H1 (cell line): ENCODE measurements at regions not wholly inside any gene's neighbourhood (a gene's known extent, or its start where the extent isn't known, plus 50 kb on each side); places are given as distances from the start of the nearest gene placed in this dataset.

Source experiments
- CTCF ChIA-PET: fragments of 300-600 bp; sonication (Branson Sonifier 250); formaldehyde crosslinking; loops from one replicate; lab custom pipeline; 2021; ENCODE audit not compliant: partially characterized antibody; lab: Charles Lee
- POLR2A ChIA-PET: fragments of 300-600 bp; sonication (Branson Sonifier 250); formaldehyde crosslinking; loops from one replicate; lab custom pipeline; 2021; ENCODE audit warnings: inconsistent platforms; ENCODE audit not compliant: partially characterized antibody; lab: Charles Lee
- DNase-seq, 2 experiments: peaks; one replicate each; pipeline versions ENCODE4 v3.0.0 to v3.0.0-alpha.2; 2010 to 2022; ENCODE audit warnings: low spot score in 2 of 2, low read depth in 1 of 2, mixed read lengths in 1 of 2
- FAIRE-seq: peaks from 2 replicates; lab custom pipeline; 2011; peaks lifted over from hg19 to GRCh38; lab: Jason Lieb, UNC
- H2AFZ ChIP-seq: 2 replicates; pipeline ENCODE4 v1.8.1; 2012; ENCODE audit warnings: low read length, inconsistent platforms
- H2AK5ac ChIP-seq: 2 replicates; pipeline ENCODE4 v1.6.1; 2013; ENCODE audit warnings: low read depth, low read length
- H2BK120ac ChIP-seq: replicated peaks from 2 replicates; pipeline ENCODE3; 2013; ENCODE audit warnings: low read depth, low read length, inconsistent platforms
- H2BK12ac ChIP-seq: 2 replicates; pipeline ENCODE4 v1.6.1; 2013; ENCODE audit warnings: low read depth, low read length
- H2BK15ac ChIP-seq: 2 replicates; pipeline ENCODE4 v1.6.1; 2013; ENCODE audit warnings: low read length
- H2BK20ac ChIP-seq: 2 replicates; pipeline ENCODE4 v1.6.1; 2013; ENCODE audit warnings: low read length
- H2BK5ac ChIP-seq: 2 replicates; pipeline ENCODE4 v1.6.1; 2013; ENCODE audit warnings: low read depth, low read length
- H3K14ac ChIP-seq: 2 replicates; pipeline ENCODE4 v1.6.1; 2013; ENCODE audit warnings: inconsistent platforms; ENCODE audit not compliant: insufficient read length
- H3K18ac ChIP-seq: 2 replicates; pipeline ENCODE4 v1.6.1; 2013; ENCODE audit warnings: low read length; ENCODE audit errors: extremely low read depth
- H3K23ac ChIP-seq: 2 replicates; pipeline ENCODE4 v1.6.1; 2013; ENCODE audit warnings: inconsistent platforms; ENCODE audit not compliant: insufficient read length
- H3K23me2 ChIP-seq: 2 replicates; pipeline ENCODE4 v1.6.1; 2013; ENCODE audit warnings: low read depth, low read length
- H3K27ac ChIP-seq: 2 replicates; pipeline ENCODE4 v1.6.1; 2011; ENCODE audit warnings: low read depth, low read length, inconsistent platforms
- H3K27me3 ChIP-seq, 4 experiments: replicated peaks in 1 of 4; 1 replicate in 1 of 4; 2 replicates in 3 of 4; pipeline versions ENCODE4 v1.6.1 to v1.8.1; 2011 to 2013; ENCODE audit warnings: low read length in 3 of 4, mild to moderate bottlenecking in 3 of 4, inconsistent platforms in 2 of 4, mixed read lengths in 2 of 4, moderate library complexity in 1 of 4; ENCODE audit not compliant: control insufficient read depth in 3 of 4, insufficient read depth in 3 of 4; ENCODE audit errors: extremely low read depth in 1 of 4
- H3K36me3 ChIP-seq, 4 experiments: 2 replicates each; pipeline versions ENCODE4 v1.6.1 to v1.8.1; 2011 to 2013; ENCODE audit warnings: mild to moderate bottlenecking in 4 of 4, low read length in 3 of 4, moderate library complexity in 2 of 4, control low read depth in 1 of 4, inconsistent platforms in 1 of 4; ENCODE audit not compliant: insufficient read depth in 4 of 4, control insufficient read depth in 2 of 4
- H3K4ac ChIP-seq: replicated peaks from 2 replicates; pipeline ENCODE3; 2013; ENCODE audit warnings: low read length, low read depth, mixed read lengths, inconsistent platforms; ENCODE audit not compliant: insufficient read length
- H3K4me1 ChIP-seq, 4 experiments: replicated peaks in 1 of 4; 1 replicate in 1 of 4; 2 replicates in 3 of 4; pipeline versions ENCODE4 v1.6.1 to v1.8.1; 2011 to 2013; ENCODE audit warnings: low read length in 3 of 4, inconsistent platforms in 2 of 4, mixed read lengths in 1 of 4; ENCODE audit not compliant: insufficient read depth in 4 of 4, control insufficient read depth in 3 of 4
- H3K4me2 ChIP-seq, 2 experiments: 2 replicates each; pipeline versions ENCODE4 v1.6.1 to v1.8.1; 2011 to 2013; ENCODE audit warnings: low read depth in 2 of 2, low read length in 2 of 2, control low read depth in 1 of 2, inconsistent platforms in 1 of 2, mild to moderate bottlenecking in 1 of 2; ENCODE audit not compliant: insufficient read depth in 1 of 2
- H3K4me3 ChIP-seq, 4 experiments: fragments of 200-600, 300-600 bp in 1 of 4; sonication (generic), shearing (Covaris generic), sonication (Bioruptor Twin) in 1 of 4; 2 replicates each; pipeline versions ENCODE4 v1.5.1 to v1.8.1; 2011 to 2016; ENCODE audit warnings: low read length in 4 of 4, low read depth in 3 of 4, control low read depth in 2 of 4, inconsistent platforms in 2 of 4, mild to moderate bottlenecking in 2 of 4, mixed read lengths in 1 of 4, moderate library complexity in 1 of 4; ENCODE audit not compliant: insufficient read depth in 2 of 4; ENCODE audit errors: extremely low read depth in 1 of 4
- H3K56ac ChIP-seq: replicated peaks from 2 replicates; pipeline ENCODE3; 2013; ENCODE audit warnings: low read depth, mild to moderate bottlenecking, mixed read lengths, low read length, inconsistent platforms; ENCODE audit not compliant: insufficient read length
- H3K79me1 ChIP-seq: 2 replicates; pipeline ENCODE4 v1.6.1; 2013; ENCODE audit warnings: low read depth, low read length, control low read depth
- H3K79me2 ChIP-seq, 2 experiments: 2 replicates each; pipeline versions ENCODE4 v1.6.1 to v1.8.1; 2012 to 2013; ENCODE audit warnings: low read length in 2 of 2, mild to moderate bottlenecking in 2 of 2, inconsistent platforms in 1 of 2; ENCODE audit not compliant: insufficient read depth in 2 of 2, control insufficient read depth in 1 of 2
- H3K9ac ChIP-seq, 4 experiments: replicated peaks in 1 of 4; 1 replicate in 1 of 4; 2 replicates in 3 of 4; pipeline versions ENCODE4 v1.6.1 to v1.8.1; 2011 to 2013; ENCODE audit warnings: low read depth in 3 of 4, low read length in 3 of 4, control low read depth in 2 of 4, mild to moderate bottlenecking in 2 of 4, moderate library complexity in 2 of 4, inconsistent platforms in 1 of 4; ENCODE audit errors: extremely low read depth in 1 of 4
- H3K9me3 ChIP-seq, 2 experiments: 2 replicates each; pipeline versions ENCODE4 v1.6.1 to v1.8.1; 2012 to 2013; ENCODE audit warnings: mild to moderate bottlenecking in 2 of 2, moderate library complexity in 2 of 2, control low read depth in 1 of 2, inconsistent platforms in 1 of 2, low read depth in 1 of 2, low read length in 1 of 2, mixed read lengths in 1 of 2; ENCODE audit not compliant: insufficient read depth in 2 of 2
- H4K20me1 ChIP-seq, 2 experiments: replicated peaks in 1 of 2; 2 replicates each; pipeline versions ENCODE3 to v1.8.1; 2011 to 2013; ENCODE audit warnings: inconsistent platforms in 2 of 2, low read length in 2 of 2, mild to moderate bottlenecking in 1 of 2; ENCODE audit not compliant: insufficient read depth in 2 of 2, control insufficient read depth in 1 of 2
- H4K5ac ChIP-seq: 2 replicates; pipeline ENCODE4 v1.6.1; 2013; ENCODE audit warnings: low read length, low read depth, mixed read lengths, inconsistent platforms; ENCODE audit not compliant: insufficient read length
- H4K8ac ChIP-seq: 2 replicates; pipeline ENCODE4 v1.8.0; 2013; ENCODE audit warnings: mild to moderate bottlenecking, moderate library complexity, low read length, inconsistent platforms; ENCODE audit not compliant: insufficient read depth; ENCODE audit errors: extremely low read depth
- H4K91ac ChIP-seq: replicated peaks from 2 replicates; pipeline ENCODE3; 2013; ENCODE audit warnings: low read length, mixed read lengths, inconsistent platforms; ENCODE audit not compliant: insufficient read length
- CBX5 ChIP-seq: fragments of 300-800, 300-1000 bp; sonication (generic); IDR thresholded peaks from 2 replicates; pipeline ENCODE4 v1.7.1; 2016; ENCODE audit warnings: antibody characterized with exemption, low read length, low read depth
- EGR1 ChIP-seq: IDR thresholded peaks from 2 replicates; pipeline ENCODE4 v1.6.1; 2011; ENCODE audit warnings: low read depth, low read length, borderline replicate concordance
- EZH2 ChIP-seq: fragments of 200-600 bp; sonication (generic); IDR thresholded peaks from 2 replicates; pipeline ENCODE4 v1.7.1; 2012; ENCODE audit warnings: low read depth, mild to moderate bottlenecking, moderate library complexity, low read length, inconsistent platforms; ENCODE audit not compliant: severe bottlenecking
- HDAC6 ChIP-seq: IDR thresholded peaks from one replicate; pipeline ENCODE4 v1.7.1; 2012; ENCODE audit warnings: low read depth, mild to moderate bottlenecking, inconsistent platforms, low read length, moderate library complexity
- PHF8 ChIP-seq: fragments of 200-600 bp; sonication (generic); conservative IDR thresholded peaks from 2 replicates; pipeline ENCODE4 v1.7.1; 2012; ENCODE audit warnings: low read depth, mild to moderate bottlenecking, inconsistent platforms, low read length, moderate library complexity
- POLR2A ChIP-seq, 2 experiments: IDR thresholded peaks; 1 replicate in 1 of 2; 2 replicates in 1 of 2; pipeline ENCODE4 v1.6.1; 2011; ENCODE audit warnings: low read depth in 2 of 2, low read length in 2 of 2, mild to moderate bottlenecking in 2 of 2; ENCODE audit errors: control extremely low read depth in 1 of 2
- RBBP5 ChIP-seq: IDR thresholded peaks from 2 replicates; pipeline ENCODE4 v1.7.1; 2012; ENCODE audit warnings: low read depth, mild to moderate bottlenecking, inconsistent platforms, low read length, moderate library complexity, borderline replicate concordance
- RXRA ChIP-seq: IDR thresholded peaks from 2 replicates; pipeline ENCODE4 v1.6.1; 2011; ENCODE audit warnings: low read depth, mild to moderate bottlenecking, low read length, moderate library complexity; ENCODE audit not compliant: insufficient read depth
- SAP30 ChIP-seq: fragments of 300-600 bp; sonication (generic); IDR thresholded peaks from 2 replicates; pipeline ENCODE4 v1.7.1; 2012; ENCODE audit warnings: low read length, moderate library complexity, mild to moderate bottlenecking, inconsistent platforms; ENCODE audit not compliant: insufficient read depth, insufficient replicate concordance
- SIN3A ChIP-seq, 2 experiments: IDR thresholded peaks in 1 of 2; conservative IDR thresholded peaks in 1 of 2; 2 replicates each; pipeline ENCODE4 v1.6.1; 2011 to 2012; ENCODE audit warnings: low read length in 2 of 2, improper control_type of control experiment in 1 of 2, low read depth in 1 of 2, mild to moderate bottlenecking in 1 of 2
- TAF1 ChIP-seq: IDR thresholded peaks from 2 replicates; pipeline ENCODE4 v1.6.1; 2011; ENCODE audit warnings: mild to moderate bottlenecking, low read depth, low read length
- WGBS, 2 experiments: shearing (Covaris generic) in 1 of 2; methylation state at CpG; one replicate each; pipeline versions ENCODE4 v1.1.6 to v1.1.7; 2013 to 2015; ENCODE audit warnings: low lambda C conversion rate in 2 of 2, mixed read lengths in 2 of 2, inconsistent platforms in 1 of 2, low coverage in 1 of 2, missing lambda C conversion rate in 1 of 2; ENCODE audit not compliant: insufficient replicate concordance in 2 of 2, insufficient coverage in 1 of 2, insufficient read length in 1 of 2; ENCODE audit errors: extremely low coverage in 1 of 2, missing lambda C conversion rate in 1 of 2; 5-methylcytosine and 5-hydroxymethylcytosine counted together
- TF ChIP-seq, protein P1 (sequence below): IDR thresholded peaks from 2 replicates; pipeline ENCODE4 v1.6.1; 2011; ENCODE audit warnings: low read length, improper control_type of control experiment

GRCh38 chr10:130561681-130562080 is 425.5 kb downstream of the GLRX3 start:
- Histone ChIP-seq H4K20me1 (no peaks in the 10 kb centered on the region), H3K9me3 (no peaks in the 10 kb centered on the region), H4K8ac (no peak overlapping the region), H3K4me2 (no peak overlapping the region), H2BK12ac (no peak overlapping the region), H2AFZ (no peak overlapping the region), H3K23ac (no peak overlapping the region), H3K79me1 (no peaks in the 10 kb centered on the region), H3K4me3 (no peak overlapping the region), H3K18ac (no peak overlapping the region), H2BK15ac (no peak overlapping the region), H3K14ac (no peak overlapping the region), H4K91ac (no peak overlapping the region), H3K79me2 (no peaks in the 10 kb centered on the region), H2BK20ac (no peak overlapping the region), H3K56ac (no peak overlapping the region), H4K5ac (no peak overlapping the region), H3K27me3 (no peaks in the 10 kb centered on the region), H3K9ac (no peak overlapping the region), H3K36me3 (no peaks in the 10 kb centered on the region), H3K4me1 (no peaks in the 10 kb centered on the region), H3K23me2 (no peaks in the 10 kb centered on the region), H2BK120ac (no peak overlapping the region), H3K27ac (no peak overlapping the region), H3K4ac (no peak overlapping the region), H2BK5ac (no peak overlapping the region), H2AK5ac (no peak overlapping the region)
- no peak for FAIRE-seq
- no peak for DNase-seq
- WGBS, 2 experiments: 100% methylated on average over 1 of the region's 1 CpG; no CpG with 5 or more reads in 1 of the 2 experiments
- POLR2A ChIA-PET: no interaction called here
- TF ChIP-seq PHF8 (no peak), EZH2 (no peak), HDAC6 (no peak), EGR1 (no peak), RBBP5 (no peak), TAF1 (no peak), SIN3A (conservative IDR thresholded peaks at IDR 0.05 in 1 of 2, IDR thresholded peaks at IDR 0.05 in 1 of 2; ENCODE audit: low read depth in 1 of 2, low read length in 2 of 2) (no peak), POLR2A (IDR thresholded peaks at IDR 0.05; ENCODE audit: control extremely low read depth in 1 of 2, low read depth in 2 of 2, low read length in 2 of 2) (no peak), SAP30 (no peak), RXRA (no peak), CBX5 (no peak)
- TF ChIP-seq, protein P1, sequence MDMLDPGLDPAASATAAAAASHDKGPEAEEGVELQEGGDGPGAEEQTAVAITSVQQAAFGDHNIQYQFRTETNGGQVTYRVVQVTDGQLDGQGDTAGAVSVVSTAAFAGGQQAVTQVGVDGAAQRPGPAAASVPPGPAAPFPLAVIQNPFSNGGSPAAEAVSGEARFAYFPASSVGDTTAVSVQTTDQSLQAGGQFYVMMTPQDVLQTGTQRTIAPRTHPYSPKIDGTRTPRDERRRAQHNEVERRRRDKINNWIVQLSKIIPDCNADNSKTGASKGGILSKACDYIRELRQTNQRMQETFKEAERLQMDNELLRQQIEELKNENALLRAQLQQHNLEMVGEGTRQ: no peak
- CTCF ChIA-PET: no interaction called here
